ENCODE measurements at regions not wholly inside any gene's neighbourhood (a gene's known extent, or its start where the extent isn't known, plus 50 kb on each side); places are given as distances from the start of the nearest gene placed in this dataset.

- Histone ChIP-seq H3K4me1 (no peaks in the 10 kb centered on the region), H3K36me3 (no peaks in the 10 kb centered on the region), H3K4me3 (no peak overlapping the region), H3K27ac (no peak overlapping the region), H3K9me3 (peaks cover 0 to 9% of the 10 kb centered on the region in 2 donors), H3K27me3 (no peaks in the 10 kb centered on the region)
- no peak for TF ChIP-seq POLR2A (IDR thresholded peaks at IDR 0.05)
- TF ChIP-seq, protein P1, sequence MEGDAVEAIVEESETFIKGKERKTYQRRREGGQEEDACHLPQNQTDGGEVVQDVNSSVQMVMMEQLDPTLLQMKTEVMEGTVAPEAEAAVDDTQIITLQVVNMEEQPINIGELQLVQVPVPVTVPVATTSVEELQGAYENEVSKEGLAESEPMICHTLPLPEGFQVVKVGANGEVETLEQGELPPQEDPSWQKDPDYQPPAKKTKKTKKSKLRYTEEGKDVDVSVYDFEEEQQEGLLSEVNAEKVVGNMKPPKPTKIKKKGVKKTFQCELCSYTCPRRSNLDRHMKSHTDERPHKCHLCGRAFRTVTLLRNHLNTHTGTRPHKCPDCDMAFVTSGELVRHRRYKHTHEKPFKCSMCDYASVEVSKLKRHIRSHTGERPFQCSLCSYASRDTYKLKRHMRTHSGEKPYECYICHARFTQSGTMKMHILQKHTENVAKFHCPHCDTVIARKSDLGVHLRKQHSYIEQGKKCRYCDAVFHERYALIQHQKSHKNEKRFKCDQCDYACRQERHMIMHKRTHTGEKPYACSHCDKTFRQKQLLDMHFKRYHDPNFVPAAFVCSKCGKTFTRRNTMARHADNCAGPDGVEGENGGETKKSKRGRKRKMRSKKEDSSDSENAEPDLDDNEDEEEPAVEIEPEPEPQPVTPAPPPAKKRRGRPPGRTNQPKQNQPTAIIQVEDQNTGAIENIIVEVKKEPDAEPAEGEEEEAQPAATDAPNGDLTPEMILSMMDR (IDR thresholded peaks at IDR 0.05), result no peak
- no peak for TF ChIP-seq POLR2AphosphoS5 (IDR thresholded peaks at IDR 0.05)
- no peak for TF ChIP-seq EP300 (IDR thresholded peaks at IDR 0.05; ENCODE audit: low read depth)
- in situ Hi-C loops (cut with MboI; ENCODE audit: low pct_ligation_motif_present in 1 of 4, low pct_unique_long_range_greater_than_20kb in 1 of 4, low sequenced_read_pairs in 3 of 4) (no loop called here), intact Hi-C loops (cut with DNase I; ENCODE audit: low total_unique reads) (no loop called here)
- DNase-seq, result no peak
Measured at GRCh38 chr2:139124271-139124670, 344.1 kb upstream of the NXPH2 start.

GRCh38 chr2:139123795-139124194 is 343.6 kb upstream of the NXPH2 start:
- H3K27me3 ChIP-seq, result no peaks in the 10 kb centered on the region
- peaks cover 0 to 8% of the 10 kb centered on the region in 2 donors for H3K9me3 ChIP-seq
- no peaks in the 10 kb centered on the region for H3K4me1 ChIP-seq
- no peaks in the 10 kb centered on the region for H3K36me3 ChIP-seq
- H3K27ac ChIP-seq, result no peak overlapping the region
- WGBS, 2 donors (ENCODE audit: low coverage in 1 of 2), result 64% methylated on average over 1 of the region's 1 CpG
- H3K4me3 ChIP-seq, result no peak overlapping the region
- DNase-seq, result no peak
- intact Hi-C loops (cut with DNase I; ENCODE audit: low total_unique reads), result no loop called here
- in situ Hi-C loops (cut with MboI; ENCODE audit: low pct_ligation_motif_present in 1 of 4, low pct_unique_long_range_greater_than_20kb in 1 of 4, low sequenced_read_pairs in 3 of 4), result no loop called here
- TF ChIP-seq POLR2AphosphoS5 (IDR thresholded peaks at IDR 0.05) (no peak), POLR2A (IDR thresholded peaks at IDR 0.05) (no peak), EP300 (IDR thresholded peaks at IDR 0.05; ENCODE audit: low read depth) (no peak)
- TF ChIP-seq, protein P1 (IDR thresholded peaks at IDR 0.05), result no peak

DNA sequence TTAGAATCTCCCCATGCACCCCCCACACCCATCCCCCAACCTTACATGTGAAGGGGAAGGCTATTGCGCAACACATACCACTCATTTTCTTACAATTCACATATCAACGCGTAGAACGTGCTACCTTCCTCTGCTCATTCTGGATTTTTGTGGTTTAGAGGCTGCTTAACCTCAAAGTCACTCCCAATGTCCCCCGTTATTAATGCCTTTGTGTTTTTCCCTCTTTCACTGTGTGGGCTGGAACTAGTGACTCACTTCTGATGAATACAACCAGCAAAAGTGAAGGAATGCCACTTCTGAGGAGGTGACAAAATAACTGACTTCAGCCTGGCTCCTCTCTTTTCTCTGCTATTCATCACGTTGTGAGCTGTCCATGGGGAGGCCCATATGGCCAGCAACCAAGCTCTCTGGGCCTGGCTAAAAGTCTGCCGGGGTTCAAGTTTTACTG is 342.5 kb upstream of the NXPH2 start:
- intact Hi-C loops (cut with DNase I; ENCODE audit: low total_unique reads) (no loop called here), in situ Hi-C loops (cut with MboI; ENCODE audit: low pct_ligation_motif_present in 1 of 4, low pct_unique_long_range_greater_than_20kb in 1 of 4, low sequenced_read_pairs in 3 of 4) (no loop called here)
- Histone ChIP-seq H3K27ac (no peak overlapping the region), H3K4me3 (no peak overlapping the region), H3K36me3 (no peaks in the 10 kb centered on the region), H3K27me3 (no peaks in the 10 kb centered on the region), H3K9me3 (no peaks in the 10 kb centered on the region), H3K4me1 (no peaks in the 10 kb centered on the region)
- no peak for DNase-seq
- 65 to 67% methylated on average over 5 to 7 of the region's 7 CpGs for WGBS, 2 donors (ENCODE audit: low coverage in 1 of 2)
- TF ChIP-seq, protein P1 (IDR thresholded peaks at IDR 0.05), result no peak
- no peak for TF ChIP-seq POLR2A (IDR thresholded peaks at IDR 0.05)
- no peak for TF ChIP-seq POLR2AphosphoS5 (IDR thresholded peaks at IDR 0.05)
- TF ChIP-seq EP300 (IDR thresholded peaks at IDR 0.05; ENCODE audit: low read depth), result no peak

DNA sequence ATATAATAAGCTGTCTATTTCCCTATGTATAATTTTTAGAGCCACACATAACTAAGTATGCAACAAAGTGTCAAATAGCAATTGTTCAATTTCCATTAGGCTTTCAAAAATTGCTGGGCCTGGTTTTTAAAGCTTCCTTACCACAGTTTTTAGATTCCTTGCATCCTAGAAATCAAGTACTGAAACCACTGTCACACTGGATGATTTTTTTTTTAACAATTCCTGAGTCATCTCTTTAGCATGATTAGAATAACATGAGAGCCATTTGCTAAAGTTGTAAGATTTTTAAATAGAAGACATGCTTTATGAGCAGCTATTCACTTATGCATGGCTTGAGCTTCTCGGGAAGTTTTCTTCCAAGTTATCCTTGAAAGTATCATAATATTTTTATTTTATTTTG is 319.5 kb upstream of the NXPH2 start:
- intact Hi-C loops (cut with DNase I; ENCODE audit: low total_unique reads), result no loop called here

More for the DNA sequence above, 319.5 kb upstream of the NXPH2 start:
- in situ Hi-C loops (cut with MboI; ENCODE audit: low pct_ligation_motif_present in 1 of 4, low pct_unique_long_range_greater_than_20kb in 1 of 4, low sequenced_read_pairs in 3 of 4), result no loop called here
- TF ChIP-seq EP300 (IDR thresholded peaks at IDR 0.05; ENCODE audit: low read depth) (no peak), POLR2A (IDR thresholded peaks at IDR 0.05) (no peak), POLR2AphosphoS5 (IDR thresholded peaks at IDR 0.05) (no peak)
- TF ChIP-seq, protein P1 (IDR thresholded peaks at IDR 0.05), result no peak
- H3K27ac ChIP-seq, result no peak overlapping the region
- H3K9me3 ChIP-seq, result no peaks in the 10 kb centered on the region
- H3K4me3 ChIP-seq, result no peak overlapping the region
- H3K36me3 ChIP-seq, result no peaks in the 10 kb centered on the region
- 35 to 72% methylated on average over 1 of the region's 1 CpG for WGBS, 2 donors (ENCODE audit: low coverage in 1 of 2)
- no peaks in the 10 kb centered on the region for H3K4me1 ChIP-seq
- no peak for DNase-seq
- H3K27me3 ChIP-seq, result no peaks in the 10 kb centered on the region
